GM12873 (cell line): ENCODE measurements at regions not wholly inside any gene's neighbourhood (a gene's known extent, or its start where the extent isn't known, plus 50 kb on each side); places are given as distances from the start of the nearest gene placed in this dataset.

Experiments used
- TF ChIP-seq, protein P1 (sequence below): IDR thresholded peaks from 2 replicates; pipeline ENCODE4 v1.5.1; 2012; ENCODE audit warnings: low read depth, mild to moderate bottlenecking, moderate library complexity, low read length, control low read depth; ENCODE audit not compliant: insufficient read depth; ENCODE audit errors: missing control alignments

DNA sequence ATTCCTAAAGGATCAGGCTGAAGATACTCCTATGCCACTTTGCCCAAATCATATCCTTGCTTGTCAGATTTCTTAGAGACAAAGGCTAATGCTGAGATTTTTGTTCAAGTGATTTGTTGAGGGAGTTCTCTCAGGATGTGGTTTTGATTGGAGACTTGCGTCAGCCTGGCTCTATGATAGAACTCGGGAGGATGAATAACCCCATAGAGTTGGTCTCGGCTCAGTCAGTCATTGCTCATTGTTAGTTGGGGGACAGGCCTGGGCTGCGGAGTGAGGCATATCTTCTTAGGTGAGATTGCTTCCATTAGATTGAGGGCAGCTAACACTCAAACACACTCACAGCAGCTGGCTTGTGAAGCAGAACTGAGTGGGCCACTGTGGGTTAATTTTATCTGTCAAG is 203.4 kb downstream of the KIF20B start:
- TF ChIP-seq, protein P1, sequence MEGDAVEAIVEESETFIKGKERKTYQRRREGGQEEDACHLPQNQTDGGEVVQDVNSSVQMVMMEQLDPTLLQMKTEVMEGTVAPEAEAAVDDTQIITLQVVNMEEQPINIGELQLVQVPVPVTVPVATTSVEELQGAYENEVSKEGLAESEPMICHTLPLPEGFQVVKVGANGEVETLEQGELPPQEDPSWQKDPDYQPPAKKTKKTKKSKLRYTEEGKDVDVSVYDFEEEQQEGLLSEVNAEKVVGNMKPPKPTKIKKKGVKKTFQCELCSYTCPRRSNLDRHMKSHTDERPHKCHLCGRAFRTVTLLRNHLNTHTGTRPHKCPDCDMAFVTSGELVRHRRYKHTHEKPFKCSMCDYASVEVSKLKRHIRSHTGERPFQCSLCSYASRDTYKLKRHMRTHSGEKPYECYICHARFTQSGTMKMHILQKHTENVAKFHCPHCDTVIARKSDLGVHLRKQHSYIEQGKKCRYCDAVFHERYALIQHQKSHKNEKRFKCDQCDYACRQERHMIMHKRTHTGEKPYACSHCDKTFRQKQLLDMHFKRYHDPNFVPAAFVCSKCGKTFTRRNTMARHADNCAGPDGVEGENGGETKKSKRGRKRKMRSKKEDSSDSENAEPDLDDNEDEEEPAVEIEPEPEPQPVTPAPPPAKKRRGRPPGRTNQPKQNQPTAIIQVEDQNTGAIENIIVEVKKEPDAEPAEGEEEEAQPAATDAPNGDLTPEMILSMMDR = no peak

DNA sequence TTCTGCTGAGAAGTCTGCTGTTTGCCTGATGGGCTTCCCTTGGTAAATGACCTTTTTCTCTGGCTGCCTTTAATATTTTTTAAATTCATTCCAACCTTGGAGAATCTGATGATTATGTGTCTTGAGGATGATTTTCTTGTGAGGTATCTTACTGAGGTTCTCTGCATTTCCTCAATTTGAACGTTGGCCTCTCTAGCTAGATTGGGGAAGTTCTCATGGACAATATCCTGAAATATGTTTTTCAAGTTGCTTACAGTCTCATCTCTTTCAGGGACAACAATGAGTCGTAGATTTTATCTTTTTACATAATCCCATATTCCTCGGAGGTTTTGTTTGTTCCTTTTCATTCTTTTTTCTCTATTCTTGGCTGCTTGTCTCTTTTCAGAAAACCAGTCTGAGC is 208.4 kb downstream of the KIF20B start:
- TF ChIP-seq, protein P1 = no peak

DNA sequence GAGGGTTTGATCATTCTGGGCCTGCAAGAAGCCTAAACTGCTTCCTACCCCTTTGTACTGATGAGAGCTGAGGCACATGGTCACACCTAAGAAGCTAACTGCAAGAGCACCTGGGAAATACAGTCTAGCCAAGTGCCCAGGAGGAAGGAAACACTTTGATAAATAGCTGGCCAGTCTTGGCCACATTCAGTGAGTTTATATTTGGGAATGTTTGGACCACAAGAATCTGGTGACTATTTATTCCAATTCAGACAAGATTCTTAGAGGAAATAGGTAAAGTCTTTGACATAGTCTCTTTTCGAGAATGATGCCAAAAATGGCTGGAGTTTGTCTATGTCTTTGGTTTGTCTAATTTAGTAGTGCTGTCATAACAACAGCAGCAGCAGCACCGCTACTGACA is 213.6 kb downstream of the KIF20B start:
- TF ChIP-seq, protein P1 = no peak

DNA sequence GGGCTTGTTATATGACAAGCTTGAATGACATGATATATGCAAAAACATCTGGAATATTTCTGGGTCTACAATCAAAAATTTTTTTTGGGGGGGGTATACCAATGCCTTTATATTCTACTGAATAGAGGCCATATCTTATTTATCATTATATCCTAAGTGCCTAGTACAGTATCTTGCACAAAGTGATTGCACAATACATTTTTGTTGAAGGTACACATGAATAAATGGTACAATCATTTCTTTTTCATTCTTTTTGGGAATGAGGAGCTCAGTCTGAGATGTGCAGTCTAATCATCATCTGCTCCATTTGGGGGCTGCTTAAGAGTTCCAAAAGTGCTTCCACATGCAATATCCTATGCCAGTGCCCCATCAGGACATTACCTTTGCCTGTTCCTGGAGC is 214.6 kb downstream of the KIF20B start:
- TF ChIP-seq, protein P1 = no peak

DNA sequence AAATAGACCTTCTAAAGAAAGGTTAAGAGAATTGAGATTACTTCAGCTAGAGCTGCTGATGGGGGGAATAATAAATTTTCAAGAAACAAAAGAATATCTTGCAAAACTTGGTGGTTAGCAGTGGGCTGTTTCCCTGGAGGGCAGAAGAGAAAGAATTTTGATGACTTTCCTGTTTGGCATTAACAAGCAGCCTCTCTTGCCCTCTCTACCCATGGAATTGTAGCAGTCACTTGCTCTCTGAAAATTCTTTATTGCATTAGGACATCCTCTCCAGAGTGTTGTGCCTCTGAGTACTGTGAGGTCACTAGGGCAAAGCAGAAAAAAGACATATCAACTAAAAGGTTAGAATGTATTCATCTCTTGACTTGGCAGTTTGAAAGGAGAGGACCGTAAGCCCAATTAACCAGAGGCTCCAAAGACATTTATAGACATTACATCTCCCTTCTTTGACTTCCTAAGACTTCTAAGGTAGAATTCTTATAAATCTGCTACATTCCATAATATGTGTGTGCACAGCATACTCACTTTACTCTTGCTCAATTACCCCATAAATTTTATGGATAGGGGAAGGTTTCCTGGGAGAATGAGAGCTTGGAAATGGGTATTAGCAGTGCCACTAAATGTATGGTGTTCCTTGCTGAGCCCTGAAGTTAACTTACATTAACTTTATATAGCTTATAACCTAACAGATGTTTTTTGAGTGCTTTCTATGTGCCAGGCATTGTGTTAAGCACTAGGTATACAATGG is 215.3 kb downstream of the KIF20B start:
- TF ChIP-seq, protein P1 = no peak

DNA sequence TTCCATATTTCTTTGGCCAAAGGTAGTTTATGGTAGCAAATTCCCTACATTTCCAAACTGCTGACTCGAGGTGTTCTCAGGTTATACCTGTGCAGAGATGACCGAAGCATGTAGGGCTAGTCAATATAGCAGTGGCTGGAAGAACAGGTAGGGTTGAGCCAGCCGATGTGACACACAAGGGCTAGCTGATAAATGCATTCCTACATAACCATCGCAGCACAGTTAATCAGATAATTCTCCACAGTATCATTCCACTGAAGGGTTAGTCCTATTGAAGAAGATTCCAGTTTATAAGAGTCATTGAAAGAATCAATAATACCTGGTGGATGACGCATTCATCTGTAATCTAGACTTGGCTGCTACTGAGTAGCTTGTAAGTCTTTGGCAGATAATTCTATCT is 220.0 kb downstream of the KIF20B start:
- TF ChIP-seq, protein P1 = no peak

DNA sequence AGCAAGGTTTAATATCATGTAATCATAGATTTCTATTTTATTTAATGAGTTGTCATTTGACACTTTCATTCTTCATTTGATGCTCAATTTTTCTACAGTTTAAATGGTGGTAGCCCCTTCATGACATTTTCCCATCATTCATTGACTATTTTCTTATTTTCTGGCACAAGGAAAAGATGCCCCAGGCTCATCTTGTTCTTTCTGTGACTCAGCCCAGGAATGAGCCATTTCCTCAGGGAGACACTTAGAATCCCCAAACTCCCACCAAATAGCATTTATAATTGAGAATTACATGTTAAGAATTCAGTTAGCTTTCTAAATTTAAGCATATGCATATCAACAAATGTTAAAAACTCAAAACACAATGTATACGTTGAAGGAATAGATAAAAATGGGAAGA is 222.3 kb downstream of the KIF20B start:
- TF ChIP-seq, protein P1 = no peak
